ENCODE measurements at regions not wholly inside any gene's neighbourhood (a gene's known extent, or its start where the extent isn't known, plus 50 kb on each side); places are given as distances from the start of the nearest gene placed in this dataset.
"Not testable (repeated sequence)": the region's sequence is repeated elsewhere in the genome, so short reads cannot be mapped to it uniquely, and the experiment has no call there.

GRCh38 chr9:110130791-110131416 lies 77.1 kb downstream of the C9orf152 start:
- no peak for ATAC-seq
- TF ChIP-seq OSR1 (CRISPR knock-in tag; IDR thresholded peaks at IDR 0.05) (no peak), TCF4 (CRISPR knock-in tag; IDR thresholded peaks at IDR 0.05; ENCODE audit: borderline replicate concordance) (no peak), ZNF565 (CRISPR knock-in tag; conservative IDR thresholded peaks at IDR 0.05; ENCODE audit: low read depth) (no peak), ZFP3 (CRISPR knock-in tag; IDR thresholded peaks at IDR 0.05) (no peak), RARB (CRISPR knock-in tag; IDR thresholded peaks at IDR 0.05) (no peak), CSRNP3 (CRISPR knock-in tag; IDR thresholded peaks at IDR 0.05) (no peak), ZNF8 (CRISPR knock-in tag; IDR thresholded peaks at IDR 0.05) (no peak), ISL1 (CRISPR knock-in tag; IDR thresholded peaks at IDR 0.05) (no peak), ZC3H10 (CRISPR knock-in tag; IDR thresholded peaks at IDR 0.05) (no peak), GLIS3 (CRISPR knock-in tag; IDR thresholded peaks at IDR 0.05) (no peak), ESRRG (CRISPR knock-in tag; IDR thresholded peaks at IDR 0.05) (no peak), TSHZ2 (CRISPR knock-in tag; IDR thresholded peaks at IDR 0.05) (no peak), POU6F1 (CRISPR knock-in tag; IDR thresholded peaks at IDR 0.05; ENCODE audit: borderline replicate concordance, low read depth) (no peak)

GRCh38 chr9:110131499-110131898 lies 76.5 kb downstream of the C9orf152 start:
- TF ChIP-seq ZFP3 (CRISPR knock-in tag; IDR thresholded peaks at IDR 0.05) (no peak), ESRRG (CRISPR knock-in tag; IDR thresholded peaks at IDR 0.05) (no peak), ZNF70 (CRISPR knock-in tag; IDR thresholded peaks at IDR 0.05) (no peak), ZNF8 (CRISPR knock-in tag; IDR thresholded peaks at IDR 0.05) (no peak), CSRNP3 (CRISPR knock-in tag; IDR thresholded peaks at IDR 0.05) (no peak), TSHZ2 (CRISPR knock-in tag; IDR thresholded peaks at IDR 0.05) (no peak)
- ATAC-seq, result no peak

- not testable (repeated sequence) for ATAC-seq
Measured at GRCh38 chr9:110132531-110132930, 75.4 kb downstream of the C9orf152 start.

- no peak for ATAC-seq
- no peak for TF ChIP-seq RARB (CRISPR knock-in tag; IDR thresholded peaks at IDR 0.05)
Measured at GRCh38 chr9:110133059-110133458, 74.9 kb downstream of the C9orf152 start.
